22Rv1 (cell line): ENCODE measurements at regions not wholly inside any gene's neighbourhood (a gene's known extent, or its start where the extent isn't known, plus 50 kb on each side); places are given as distances from the start of the nearest gene placed in this dataset.

Experiments used
- ZFX ChIP-seq: fragments of 450-650 bp; IDR thresholded peaks from 2 replicates; pipeline ENCODE4 v1.6.1; 2017; ENCODE audit warnings: antibody characterized with exemption, borderline replicate concordance
- TF ChIP-seq, protein P1 (sequence below): fragments of 450-650 bp; IDR thresholded peaks from 2 replicates; pipeline ENCODE4 v1.5.1; 2017; ENCODE audit warnings: mild to moderate bottlenecking

DNA sequence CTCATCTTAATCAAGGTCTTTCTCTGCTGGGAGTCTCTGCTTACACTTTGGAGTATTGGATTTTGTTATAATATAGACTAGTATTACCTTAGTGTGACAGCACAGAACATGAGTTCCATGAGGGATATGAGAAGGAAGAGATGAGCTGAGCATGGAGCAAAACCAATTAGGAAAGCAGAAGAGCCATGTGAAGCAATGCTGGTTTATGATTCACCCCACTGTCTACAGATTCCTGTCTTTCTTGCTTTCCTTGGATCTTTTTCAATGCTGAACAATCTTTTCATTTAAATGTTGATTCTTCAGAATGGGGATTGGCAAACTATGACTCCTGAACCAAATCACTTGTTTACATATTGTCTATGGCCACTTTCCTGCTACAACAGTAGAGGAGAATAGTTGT lies 70.4 kb upstream of the KITLG start:
- TF ChIP-seq, protein P1, sequence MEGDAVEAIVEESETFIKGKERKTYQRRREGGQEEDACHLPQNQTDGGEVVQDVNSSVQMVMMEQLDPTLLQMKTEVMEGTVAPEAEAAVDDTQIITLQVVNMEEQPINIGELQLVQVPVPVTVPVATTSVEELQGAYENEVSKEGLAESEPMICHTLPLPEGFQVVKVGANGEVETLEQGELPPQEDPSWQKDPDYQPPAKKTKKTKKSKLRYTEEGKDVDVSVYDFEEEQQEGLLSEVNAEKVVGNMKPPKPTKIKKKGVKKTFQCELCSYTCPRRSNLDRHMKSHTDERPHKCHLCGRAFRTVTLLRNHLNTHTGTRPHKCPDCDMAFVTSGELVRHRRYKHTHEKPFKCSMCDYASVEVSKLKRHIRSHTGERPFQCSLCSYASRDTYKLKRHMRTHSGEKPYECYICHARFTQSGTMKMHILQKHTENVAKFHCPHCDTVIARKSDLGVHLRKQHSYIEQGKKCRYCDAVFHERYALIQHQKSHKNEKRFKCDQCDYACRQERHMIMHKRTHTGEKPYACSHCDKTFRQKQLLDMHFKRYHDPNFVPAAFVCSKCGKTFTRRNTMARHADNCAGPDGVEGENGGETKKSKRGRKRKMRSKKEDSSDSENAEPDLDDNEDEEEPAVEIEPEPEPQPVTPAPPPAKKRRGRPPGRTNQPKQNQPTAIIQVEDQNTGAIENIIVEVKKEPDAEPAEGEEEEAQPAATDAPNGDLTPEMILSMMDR = no peak
- no peak for TF ChIP-seq ZFX
